ENCODE measurements at regions not wholly inside any gene's neighbourhood (a gene's known extent, or its start where the extent isn't known, plus 50 kb on each side); places are given as distances from the start of the nearest gene placed in this dataset.

DNA sequence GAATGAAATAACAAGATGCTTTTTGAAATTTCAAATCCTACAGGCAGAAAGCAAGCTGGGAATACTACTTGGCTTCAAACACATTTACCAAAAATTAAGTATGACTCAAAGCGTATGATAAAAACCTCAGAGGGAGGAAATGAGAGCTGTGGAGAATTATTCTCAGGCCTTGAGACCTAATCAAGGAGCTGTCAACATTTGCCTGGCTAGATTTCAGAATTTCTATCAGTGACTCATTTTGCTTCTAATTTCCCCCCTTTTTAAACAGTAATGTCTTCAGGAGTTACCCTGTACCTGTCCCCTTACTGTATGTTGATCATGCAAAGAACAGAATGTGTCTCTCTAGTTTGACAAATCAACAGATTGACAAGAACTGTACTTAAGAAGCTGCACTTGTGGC, 1324.5 kb upstream of the DDX18 start:
- H3K9me3 Mint-ChIP-seq: peaks cover 0 to 8% (median 4%) of the 10 kb centered on the region in 7 donors
- DNase-seq: no peak
- no CpG with 5 or more reads among the region's 1 CpG for WGBS (ENCODE audit: insufficient coverage)

DNA sequence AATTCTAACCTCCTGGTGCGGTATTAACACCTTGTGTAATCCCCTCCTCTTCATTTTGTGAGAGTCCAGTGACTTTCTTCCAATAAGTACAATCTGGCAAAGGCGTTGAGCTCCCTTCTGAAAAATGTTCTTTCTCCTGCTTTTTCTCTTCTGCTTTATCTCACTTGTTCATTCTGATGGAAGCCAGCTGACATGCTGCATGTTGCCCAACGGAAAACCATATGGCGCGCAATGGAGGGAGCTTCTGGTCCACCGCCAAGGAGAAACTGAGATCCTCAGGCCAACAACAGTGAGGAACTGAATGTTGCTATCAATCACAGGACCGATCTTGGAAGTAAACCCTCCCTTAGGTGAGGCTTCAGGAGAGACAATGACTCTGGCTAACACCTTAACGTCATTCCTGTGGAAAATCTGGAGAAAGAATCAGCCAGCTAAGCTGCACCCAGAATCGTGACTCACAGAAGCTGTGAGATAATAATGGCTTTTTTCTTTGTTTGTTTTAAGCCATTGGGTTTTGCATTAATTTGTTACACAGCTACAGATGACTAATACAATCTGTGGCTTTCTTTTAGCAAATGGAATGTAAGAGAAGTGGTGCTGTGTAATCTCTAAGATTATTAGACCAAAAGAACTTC, 1323.9 kb upstream of the DDX18 start:
- Histone ChIP-seq H3K9ac (ENCODE audit: insufficient read depth, low read length, poor library complexity, severe bottlenecking) (no peak overlapping the region), H3K4me3 (replicated peaks in 1 of 3; ENCODE audit: low read depth in 2 of 3, low read length in 3 of 3) (no peak overlapping the region), H3K4me1 (ENCODE audit: control insufficient read depth in 1 of 2, insufficient read depth in 2 of 2, low read length in 2 of 2) (no peaks in the 10 kb centered on the region), H3K9me3 (replicated peaks in 1 of 2; ENCODE audit: control insufficient read depth in 1 of 2, insufficient read depth in 1 of 2, low read length in 2 of 2) (peaks cover 6 to 7% of the 10 kb centered on the region in 2 donors), H3K27me3 (ENCODE audit: control insufficient read depth in 2 of 2, insufficient read depth in 2 of 2, low read length in 2 of 2) (no peaks in the 10 kb centered on the region), H3K36me3 (replicated peaks in 1 of 2; ENCODE audit: control insufficient read depth in 1 of 2, insufficient read depth in 2 of 2, low read length in 2 of 2) (no peaks in the 10 kb centered on the region), H2AFZ (ENCODE audit: insufficient read depth, low read depth, low read length, poor library complexity, severe bottlenecking) (no peak overlapping the region), H3K27ac (ENCODE audit: low read depth in 1 of 2, low read length in 2 of 2) (no peak overlapping the region), H4K20me1 (ENCODE audit: insufficient read depth, low read length) (no peaks in the 10 kb centered on the region), H3K4me2 (replicated peaks; ENCODE audit: extremely low read depth, low read length, poor library complexity, severe bottlenecking) (no peak overlapping the region), H3K79me2 (ENCODE audit: insufficient read depth, low read length) (no peaks in the 10 kb centered on the region)
- Mint-ChIP-seq H3K27me3 (ENCODE audit: low read depth in 3 of 3) (no peaks in the 10 kb centered on the region), H3K36me3 (no peaks in the 10 kb centered on the region), H3K4me1 (no peaks in the 10 kb centered on the region), H3K9me3 (peaks cover 0 to 6% (median 0%) of the 10 kb centered on the region in 7 donors), H3K27ac (no peak overlapping the region), H3K4me3 (no peak overlapping the region)
- intact Hi-C loops (cut with micrococcal nuclease): no loop called here
- 88% methylated on average over 7 of the region's 9 CpGs for WGBS (ENCODE audit: insufficient coverage)
- TF ChIP-seq, protein P1, sequence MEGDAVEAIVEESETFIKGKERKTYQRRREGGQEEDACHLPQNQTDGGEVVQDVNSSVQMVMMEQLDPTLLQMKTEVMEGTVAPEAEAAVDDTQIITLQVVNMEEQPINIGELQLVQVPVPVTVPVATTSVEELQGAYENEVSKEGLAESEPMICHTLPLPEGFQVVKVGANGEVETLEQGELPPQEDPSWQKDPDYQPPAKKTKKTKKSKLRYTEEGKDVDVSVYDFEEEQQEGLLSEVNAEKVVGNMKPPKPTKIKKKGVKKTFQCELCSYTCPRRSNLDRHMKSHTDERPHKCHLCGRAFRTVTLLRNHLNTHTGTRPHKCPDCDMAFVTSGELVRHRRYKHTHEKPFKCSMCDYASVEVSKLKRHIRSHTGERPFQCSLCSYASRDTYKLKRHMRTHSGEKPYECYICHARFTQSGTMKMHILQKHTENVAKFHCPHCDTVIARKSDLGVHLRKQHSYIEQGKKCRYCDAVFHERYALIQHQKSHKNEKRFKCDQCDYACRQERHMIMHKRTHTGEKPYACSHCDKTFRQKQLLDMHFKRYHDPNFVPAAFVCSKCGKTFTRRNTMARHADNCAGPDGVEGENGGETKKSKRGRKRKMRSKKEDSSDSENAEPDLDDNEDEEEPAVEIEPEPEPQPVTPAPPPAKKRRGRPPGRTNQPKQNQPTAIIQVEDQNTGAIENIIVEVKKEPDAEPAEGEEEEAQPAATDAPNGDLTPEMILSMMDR (IDR thresholded peaks at IDR 0.05): no peak
- DNase-seq: no peak

More for the DNA sequence above, 1324.5 kb upstream of the DDX18 start:
- H4K20me1 ChIP-seq (ENCODE audit: insufficient read depth, low read length): no peaks in the 10 kb centered on the region
- Mint-ChIP-seq H3K27ac (no peak overlapping the region), H3K4me1 (no peaks in the 10 kb centered on the region), H3K4me3 (no peak overlapping the region), H3K36me3 (no peaks in the 10 kb centered on the region), H3K27me3 (ENCODE audit: low read depth in 3 of 3) (no peaks in the 10 kb centered on the region)
- H3K4me2 ChIP-seq (replicated peaks; ENCODE audit: extremely low read depth, low read length, poor library complexity, severe bottlenecking): no peak overlapping the region
- H3K36me3 ChIP-seq (replicated peaks in 1 of 2; ENCODE audit: control insufficient read depth in 1 of 2, insufficient read depth in 2 of 2, low read length in 2 of 2): no peaks in the 10 kb centered on the region
- no peak overlapping the region for H3K4me3 ChIP-seq (replicated peaks in 1 of 3; ENCODE audit: low read depth in 2 of 3, low read length in 3 of 3)
- no peaks in the 10 kb centered on the region for H3K79me2 ChIP-seq (ENCODE audit: insufficient read depth, low read length)
- H3K9me3 ChIP-seq (replicated peaks in 1 of 2; ENCODE audit: control insufficient read depth in 1 of 2, insufficient read depth in 1 of 2, low read length in 2 of 2): peaks cover 9 to 10% of the 10 kb centered on the region in 2 donors
- H2AFZ ChIP-seq (ENCODE audit: insufficient read depth, low read depth, low read length, poor library complexity, severe bottlenecking): no peak overlapping the region
- H3K27me3 ChIP-seq (ENCODE audit: control insufficient read depth in 2 of 2, insufficient read depth in 2 of 2, low read length in 2 of 2): no peaks in the 10 kb centered on the region
- H3K4me1 ChIP-seq (ENCODE audit: control insufficient read depth in 1 of 2, insufficient read depth in 2 of 2, low read length in 2 of 2): no peaks in the 10 kb centered on the region
- TF ChIP-seq, protein P1 (IDR thresholded peaks at IDR 0.05): no peak
- no peak overlapping the region for H3K9ac ChIP-seq (ENCODE audit: insufficient read depth, low read length, poor library complexity, severe bottlenecking)
- no peak overlapping the region for H3K27ac ChIP-seq (ENCODE audit: low read depth in 1 of 2, low read length in 2 of 2)
- intact Hi-C loops (cut with micrococcal nuclease): no loop called here
